HFFc6 (cell line): ENCODE measurements at regions not wholly inside any gene's neighbourhood (a gene's known extent, or its start where the extent isn't known, plus 50 kb on each side); places are given as distances from the start of the nearest gene placed in this dataset.

Source experiments
- DNase-seq: peaks from one replicate; pipeline ENCODE4 v3.0.0-alpha.2; 2018
- H3K27ac Mint-ChIP-seq: 2 replicates; pipeline ENCODE4 v1.8.0; 2020; ENCODE audit warnings: mild to moderate bottlenecking, mixed read lengths
- H3K27me3 Mint-ChIP-seq: 2 replicates; pipeline ENCODE4 v1.8.0; 2021; ENCODE audit warnings: mild to moderate bottlenecking, moderate library complexity, mixed read lengths; ENCODE audit not compliant: insufficient read depth
- H3K36me3 Mint-ChIP-seq: 2 replicates; pipeline ENCODE4 v1.8.0; 2021; ENCODE audit warnings: low read depth, mixed read lengths
- H3K4me1 Mint-ChIP-seq: 2 replicates; pipeline ENCODE4 v1.8.0; 2020; ENCODE audit warnings: low read depth, mixed read lengths
- H3K4me3 Mint-ChIP-seq: 2 replicates; pipeline ENCODE4 v1.8.0; 2020; ENCODE audit warnings: mild to moderate bottlenecking, moderate library complexity, mixed read lengths
- H3K9me3 Mint-ChIP-seq: 2 replicates; pipeline ENCODE4 v1.8.0; 2020; ENCODE audit warnings: mild to moderate bottlenecking, mixed read lengths
- CTCF ChIP-seq: fragments of 200-600 bp; sonication (generic); IDR thresholded peaks from 2 replicates; pipeline ENCODE4 v1.5.0; 2021; ENCODE audit warnings: antibody characterized with exemption, mild to moderate bottlenecking

GRCh38 chr3:57009802-57010201, 50.7 kb upstream of the SPATA12 start:
- H3K4me3 Mint-ChIP-seq = no peak overlapping the region
- H3K27ac Mint-ChIP-seq = no peak overlapping the region
- peaks cover 24% of the 10 kb centered on the region for H3K4me1 Mint-ChIP-seq
- peaks cover 2% of the 10 kb centered on the region for H3K27me3 Mint-ChIP-seq
- H3K36me3 Mint-ChIP-seq = no peaks in the 10 kb centered on the region
- no peak for TF ChIP-seq CTCF
- H3K9me3 Mint-ChIP-seq = peaks cover 8% of the 10 kb centered on the region; the same call in 1 of the 2 replicates
- no peak for DNase-seq

GRCh38 chr3:57009367-57009766, 51.1 kb upstream of the SPATA12 start:
- no peak for DNase-seq
- Mint-ChIP-seq H3K27ac (no peak overlapping the region), H3K36me3 (no peaks in the 10 kb centered on the region), H3K9me3 (peaks cover 8% of the 10 kb centered on the region; the same call in 1 of the 2 replicates), H3K27me3 (peaks cover 2% of the 10 kb centered on the region), H3K4me3 (no peak overlapping the region), H3K4me1 (peaks cover 24% of the 10 kb centered on the region)
- TF ChIP-seq CTCF = no peak

GRCh38 chr3:57007521-57008460, 52.7 kb upstream of the SPATA12 start:
- Mint-ChIP-seq H3K9me3 (no peaks in the 10 kb centered on the region; the same call in 1 of the 2 replicates), H3K27me3 (peaks cover 2% of the 10 kb centered on the region), H3K36me3 (no peaks in the 10 kb centered on the region), H3K4me1 (peaks cover 24% of the 10 kb centered on the region), H3K27ac (peak overlapping the region; percentile 59), H3K4me3 (peak overlapping the region; percentile 66)
- no peak for TF ChIP-seq CTCF
- peak; percentile 75 for DNase-seq

- H3K27ac Mint-ChIP-seq = peak overlapping the region; percentile 59
- H3K4me3 Mint-ChIP-seq = peak overlapping the region; percentile 66; the same call in 1 of the 2 replicates
- peak; percentile 61 for TF ChIP-seq CTCF
These were observed 53.5 kb upstream of the SPATA12 start for GRCh38 chr3:57006949-57007419.

GRCh38 chr3:57006179-57006657, 54.2 kb upstream of the SPATA12 start:
- no peaks in the 10 kb centered on the region for H3K36me3 Mint-ChIP-seq
- DNase-seq = no peak
- no peaks in the 10 kb centered on the region; the same call in 1 of the 2 replicates for H3K9me3 Mint-ChIP-seq
- peaks cover 24% of the 10 kb centered on the region for H3K4me1 Mint-ChIP-seq
- no peak overlapping the region for H3K27ac Mint-ChIP-seq
- H3K4me3 Mint-ChIP-seq = no peak overlapping the region
- no peak for TF ChIP-seq CTCF
- H3K27me3 Mint-ChIP-seq = peaks cover 4% of the 10 kb centered on the region

More at GRCh38 chr3:57006949-57007419, 53.5 kb upstream of the SPATA12 start:
- Mint-ChIP-seq H3K36me3 (no peaks in the 10 kb centered on the region), H3K9me3 (no peaks in the 10 kb centered on the region; the same call in 1 of the 2 replicates), H3K4me1 (peaks cover 24% of the 10 kb centered on the region), H3K27me3 (peaks cover 2% of the 10 kb centered on the region)
- DNase-seq = no peak
